GM18858 (cell line): ENCODE measurements at regions not wholly inside any gene's neighbourhood (a gene's known extent, or its start where the extent isn't known, plus 50 kb on each side); places are given as distances from the start of the nearest gene placed in this dataset.
"Not testable (repeated sequence)": the region's sequence is repeated elsewhere in the genome, so short reads cannot be mapped to it uniquely, and the experiment has no call there.

Experiments used
- ATAC-seq: cut with Tn5 transposase; IDR thresholded peaks from one replicate; pipeline ENCODE4 v1.9.1; 2021; ENCODE audit not compliant: unreplicated experiment

DNA sequence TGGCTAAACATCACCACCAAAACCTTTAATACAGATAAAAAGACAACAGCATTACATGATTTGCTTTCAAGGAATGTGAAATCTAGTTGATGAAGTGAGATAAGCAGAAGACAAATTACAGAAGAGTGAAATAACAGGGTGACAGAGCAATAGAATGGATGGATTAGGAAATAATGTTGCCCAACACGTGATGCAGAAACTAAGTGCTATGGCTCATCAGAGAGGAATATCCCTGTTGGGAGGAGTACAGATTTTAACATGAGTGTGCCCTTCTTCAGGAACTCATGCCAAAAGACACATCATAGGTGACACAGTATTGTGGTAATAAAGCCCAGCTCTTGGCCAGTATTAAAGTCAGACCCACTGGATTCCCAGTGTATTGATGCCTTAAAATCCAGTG, 176.6 kb upstream of the RAG2 start:
- ATAC-seq, result no peak

DNA sequence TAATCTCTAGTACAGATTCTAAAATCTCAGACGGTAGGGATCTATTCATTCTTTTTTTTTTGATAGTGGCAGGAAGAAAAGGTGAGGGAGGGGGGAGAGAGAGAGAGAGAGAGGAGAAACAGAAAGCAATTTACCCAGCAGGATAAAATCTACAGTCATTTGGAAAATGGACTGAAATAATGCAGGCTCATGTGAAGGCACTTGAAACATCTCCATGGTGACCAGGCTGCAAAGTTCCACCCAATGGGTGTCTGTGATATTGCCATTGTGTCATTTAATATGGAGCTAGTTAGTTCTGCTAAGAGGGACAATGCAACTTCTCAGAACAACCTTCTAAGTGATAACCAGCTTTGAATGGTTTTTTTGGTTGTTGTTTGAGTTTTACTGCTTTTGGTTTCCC, 165.2 kb upstream of the RAG2 start:
- peak; percentile 77 for ATAC-seq

DNA sequence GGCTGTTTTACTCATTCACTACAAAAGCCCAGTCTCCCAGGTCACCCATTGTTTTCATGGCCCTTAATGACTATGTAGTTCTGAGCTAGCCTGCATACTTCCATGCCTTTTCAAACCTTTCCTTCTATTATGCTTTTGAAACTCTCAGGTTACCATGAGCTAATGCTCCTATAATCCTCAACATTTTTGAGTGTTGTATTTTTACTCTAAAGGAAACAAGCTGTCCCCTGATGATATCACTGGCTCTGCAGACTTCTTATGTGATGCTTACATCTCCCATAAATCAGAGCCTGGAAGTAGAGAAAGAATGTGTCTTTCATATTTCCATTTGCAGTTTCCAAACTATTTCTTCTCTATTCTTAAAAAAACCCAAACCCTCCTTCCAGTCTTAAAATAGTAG, 159.0 kb upstream of the RAG2 start:
- ATAC-seq, result no peak

- no peak for ATAC-seq
Measured at GRCh38 chr11:36753960-36754359, 155.9 kb upstream of the RAG2 start.

- no peak for ATAC-seq
Measured at GRCh38 chr11:36751996-36752395, 154.0 kb upstream of the RAG2 start.

GRCh38 chr11:36751335-36751781, 153.3 kb upstream of the RAG2 start:
- no peak for ATAC-seq

DNA sequence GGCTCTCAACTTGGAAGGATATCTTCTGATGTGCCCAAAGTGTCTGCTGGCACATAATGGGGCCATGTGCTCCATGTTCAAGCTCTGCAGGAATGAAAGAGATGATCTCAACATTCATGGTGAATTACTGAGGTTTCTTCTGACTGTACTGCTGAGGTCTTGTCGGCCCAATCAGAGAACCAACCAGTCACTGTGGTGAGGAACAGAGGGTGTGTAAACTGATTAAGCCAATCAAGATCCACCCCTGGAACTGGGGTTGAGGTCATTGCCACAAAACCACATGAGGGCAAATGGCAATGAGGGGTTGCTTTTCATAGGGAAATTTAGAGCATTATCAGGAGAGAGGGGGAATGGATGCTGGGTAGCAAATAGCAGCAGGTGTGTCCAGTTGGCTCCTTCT, 152.3 kb upstream of the RAG2 start:
- ATAC-seq, result no peak

DNA sequence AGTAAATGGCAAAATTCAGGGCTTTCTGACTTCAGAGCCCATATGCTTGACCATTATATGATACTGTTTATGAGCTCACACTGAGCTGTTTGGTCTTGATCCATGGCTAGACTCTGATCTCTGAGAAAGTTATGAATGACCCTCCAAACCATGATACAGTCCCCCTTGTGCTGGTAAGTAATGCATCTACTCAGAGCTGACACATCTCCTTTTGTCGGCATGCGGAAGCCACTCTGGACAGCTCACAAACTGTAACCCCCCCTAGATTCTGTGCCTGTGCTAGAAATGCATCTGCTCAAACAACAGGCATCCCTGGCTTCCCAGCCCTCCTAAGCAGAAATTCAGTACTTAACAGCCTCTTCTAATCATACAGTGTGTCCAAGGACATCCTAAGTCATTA, 150.8 kb upstream of the RAG2 start:
- ATAC-seq, result no peak

DNA sequence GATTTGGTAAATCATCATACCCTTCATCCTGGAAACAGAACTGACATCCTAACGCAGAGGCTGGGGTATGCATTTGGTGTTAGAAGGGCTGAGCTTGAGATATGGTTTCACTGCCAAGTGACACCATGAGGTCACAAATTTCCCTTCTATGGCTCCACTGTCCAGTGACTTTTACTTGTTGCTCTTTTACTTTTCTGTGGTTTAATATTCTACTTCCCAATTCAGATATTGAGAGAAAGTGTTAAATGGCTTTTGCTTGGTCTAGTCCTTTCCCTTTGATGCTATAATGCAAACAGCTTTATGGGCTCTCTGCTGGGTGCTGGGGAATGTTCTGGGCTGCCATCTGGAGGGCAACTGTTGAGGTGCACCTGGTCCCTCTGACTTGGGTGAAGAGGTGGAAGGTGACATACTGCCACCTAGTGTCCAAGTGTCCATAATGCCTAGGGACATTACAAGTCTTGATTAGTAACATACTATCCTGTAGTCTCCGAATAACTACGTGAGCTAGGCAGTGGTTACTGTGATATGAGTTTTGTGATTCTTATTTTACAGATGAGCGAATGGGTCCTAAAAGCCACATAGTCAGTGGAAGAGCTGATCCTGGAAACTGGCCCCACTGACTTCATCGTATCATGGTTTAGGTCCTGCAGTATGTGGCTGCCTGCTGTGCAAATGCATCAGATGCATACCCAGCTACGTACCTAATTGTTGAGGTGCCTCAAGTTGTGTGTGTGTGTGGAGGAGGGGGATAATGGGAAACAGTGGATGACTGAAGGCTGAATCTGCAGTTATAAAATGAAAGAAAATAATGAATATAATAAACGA, 149.1 kb upstream of the RAG2 start:
- ATAC-seq, result peak; percentile 79

- ATAC-seq, result no peak
Measured at GRCh38 chr11:36744375-36745168, 146.5 kb upstream of the RAG2 start.

GRCh38 chr11:36743039-36743438, 145.0 kb upstream of the RAG2 start:
- peak; percentile 75 for ATAC-seq

- ATAC-seq, result no peak
Measured at GRCh38 chr11:36741515-36741914, 143.5 kb upstream of the RAG2 start.

DNA sequence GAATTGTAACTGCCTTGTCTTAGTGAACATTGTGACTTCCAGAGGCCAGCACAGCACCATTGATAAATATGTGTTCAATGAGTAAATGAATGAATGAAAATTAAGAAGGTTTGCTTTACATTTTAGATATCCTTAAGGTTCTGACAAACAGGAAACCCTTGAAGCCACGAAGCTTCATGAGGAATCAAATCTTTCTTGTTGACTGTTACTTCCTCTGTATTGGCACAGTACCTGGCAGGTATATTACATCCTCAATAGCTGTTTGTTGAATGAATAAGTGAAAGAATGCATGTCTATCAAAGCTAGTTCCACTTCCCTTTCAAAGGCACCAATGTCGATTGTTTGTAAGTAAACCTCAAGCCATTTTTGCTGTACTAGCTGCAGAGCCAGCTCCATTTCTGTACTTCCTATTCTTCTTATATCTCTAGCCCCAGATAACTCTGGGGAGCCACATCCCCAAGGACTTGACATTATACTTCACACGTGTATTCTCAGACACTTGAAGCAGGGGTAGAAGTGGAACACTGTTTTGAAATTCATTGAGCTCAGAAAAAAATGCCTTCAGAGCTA, 140.3 kb upstream of the RAG2 start:
- ATAC-seq, result no peak

- ATAC-seq, result no peak
Measured at GRCh38 chr11:36736103-36736502, 138.1 kb upstream of the RAG2 start.

DNA sequence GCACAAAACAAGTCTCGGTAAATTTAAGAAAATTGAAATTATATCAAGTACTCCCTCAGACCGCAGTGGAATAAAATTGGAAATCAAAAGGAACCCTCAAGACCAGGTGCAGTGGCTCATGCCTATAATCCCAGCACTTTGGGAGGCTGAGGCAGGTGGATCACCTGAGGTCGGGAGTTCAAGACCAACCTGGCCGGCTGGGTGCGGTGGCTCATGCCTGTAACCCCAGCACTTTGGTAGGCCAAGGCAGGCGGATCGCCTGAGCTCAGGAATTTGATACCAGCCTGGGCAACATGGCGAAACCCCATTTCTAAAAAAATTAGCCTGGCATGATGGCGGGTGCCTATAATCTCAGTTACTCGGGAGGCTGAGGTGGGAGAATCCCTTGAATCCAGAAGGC, 135.7 kb upstream of the RAG2 start:
- ATAC-seq, result not testable (repeated sequence)

- no peak for ATAC-seq
Measured at GRCh38 chr11:36730761-36731160, 132.7 kb upstream of the RAG2 start.

DNA sequence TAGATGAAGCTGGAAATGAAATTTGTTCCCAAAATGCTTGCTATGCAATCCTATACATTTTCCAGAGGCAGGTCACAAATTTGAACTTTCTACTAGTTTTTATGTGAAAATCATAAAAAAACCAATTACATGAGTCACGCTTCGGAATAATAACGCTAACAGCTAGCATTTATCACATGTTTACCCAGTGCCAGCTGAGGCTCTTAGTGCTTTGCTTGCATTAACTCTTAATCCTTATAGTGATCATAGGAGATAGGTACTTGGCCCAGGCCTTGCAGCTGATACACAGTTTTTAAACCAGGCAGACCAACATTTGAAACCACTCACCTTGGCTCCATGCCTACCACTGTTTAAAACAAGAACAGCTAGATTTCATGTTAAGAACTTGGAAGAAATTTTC, 131.8 kb upstream of the RAG2 start:
- ATAC-seq, result no peak

- ATAC-seq, result no peak
Measured at GRCh38 chr11:36726420-36726819, 128.4 kb upstream of the RAG2 start.

DNA sequence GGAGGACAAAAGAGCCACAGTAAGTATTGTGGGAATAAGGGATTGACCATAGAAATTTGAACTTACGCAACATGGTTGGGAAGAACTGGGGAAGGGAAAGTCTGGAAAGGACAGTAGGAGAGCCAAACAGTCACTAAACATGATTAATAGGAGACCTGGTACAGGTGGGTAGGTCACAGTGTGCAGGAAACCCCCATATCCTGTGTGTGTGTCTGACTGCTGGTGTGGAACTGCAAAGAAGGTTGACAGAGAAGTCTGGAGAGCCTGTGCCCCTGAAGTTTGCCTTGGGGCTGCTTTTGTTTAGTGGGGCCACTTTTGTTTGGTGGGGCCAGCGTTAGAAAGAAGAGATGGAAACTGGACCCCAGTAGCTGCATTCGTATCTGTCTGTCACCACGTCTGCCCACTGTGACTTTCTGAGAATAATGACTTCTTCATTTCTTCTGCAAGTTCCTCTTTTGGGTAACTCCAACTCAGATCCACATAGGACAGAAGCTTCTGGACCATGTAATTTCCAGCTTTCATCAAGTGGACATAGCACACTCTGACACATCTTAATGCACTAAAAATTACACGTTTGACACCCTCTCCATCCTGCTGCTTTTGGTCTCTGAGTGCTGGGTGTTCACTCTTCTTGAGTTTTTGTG, 126.8 kb upstream of the RAG2 start:
- ATAC-seq, result peak; percentile 74

GRCh38 chr11:36722421-36722820, 124.4 kb upstream of the RAG2 start:
- ATAC-seq, result no peak

- ATAC-seq, result no peak
Measured at GRCh38 chr11:36719358-36720107, 121.5 kb upstream of the RAG2 start.
